Osteocyte (in vitro differentiated cells): ENCODE measurements at regions not wholly inside any gene's neighbourhood (a gene's known extent, or its start where the extent isn't known, plus 50 kb on each side); places are given as distances from the start of the nearest gene placed in this dataset.
A peak's percentile ranks its signal among the peaks of the same experiment; 100 is the strongest.

Source experiments
- DNase-seq: peaks from one replicate; pipeline ENCODE4 v3.0.0; 2021; ENCODE audit warnings: mixed read lengths; ENCODE audit not compliant: unreplicated experiment; ENCODE audit errors: extremely low spot score
- H3K27ac Mint-ChIP-seq: one replicate; pipeline ENCODE4 v1.8.0; 2021; ENCODE audit warnings: mild to moderate bottlenecking, mixed read lengths; ENCODE audit not compliant: unreplicated experiment
- H3K27me3 Mint-ChIP-seq: one replicate; pipeline ENCODE4 v1.8.0; 2021; ENCODE audit warnings: mixed read lengths; ENCODE audit not compliant: unreplicated experiment
- H3K36me3 Mint-ChIP-seq: one replicate; pipeline ENCODE4 v1.8.0; 2021; ENCODE audit warnings: mixed read lengths; ENCODE audit not compliant: unreplicated experiment
- H3K4me1 Mint-ChIP-seq: one replicate; pipeline ENCODE4 v1.8.0; 2021; ENCODE audit warnings: mixed read lengths; ENCODE audit not compliant: unreplicated experiment
- H3K4me3 Mint-ChIP-seq: one replicate; pipeline ENCODE4 v1.8.0; 2021; ENCODE audit warnings: mild to moderate bottlenecking, moderate library complexity, mixed read lengths; ENCODE audit not compliant: unreplicated experiment
- H3K9me3 Mint-ChIP-seq: one replicate; pipeline ENCODE4 v1.8.0; 2021; ENCODE audit warnings: mixed read lengths; ENCODE audit not compliant: unreplicated experiment
- CTCF ChIP-seq: fragments of 200-600 bp; sonication (generic); IDR thresholded peaks from 2 replicates; pipeline ENCODE4 v1.5.0; 2021; ENCODE audit warnings: antibody characterized with exemption, mild to moderate bottlenecking, moderate library complexity

- DNase-seq: peak; percentile 70
- H3K4me3 Mint-ChIP-seq: no peak overlapping the region
- no peaks in the 10 kb centered on the region for H3K9me3 Mint-ChIP-seq
- peaks cover 12% of the 10 kb centered on the region for H3K4me1 Mint-ChIP-seq
- no peak for TF ChIP-seq CTCF
- no peak overlapping the region for H3K27ac Mint-ChIP-seq
- H3K27me3 Mint-ChIP-seq: peaks cover 19% of the 10 kb centered on the region
- no peaks in the 10 kb centered on the region for H3K36me3 Mint-ChIP-seq
Measured at GRCh38 chr6:166761801-166762200, 134.8 kb upstream of the RPS6KA2 start.

- H3K27ac Mint-ChIP-seq: no peak overlapping the region
- no peak overlapping the region for H3K4me3 Mint-ChIP-seq
- peaks cover 19% of the 10 kb centered on the region for H3K27me3 Mint-ChIP-seq
- H3K9me3 Mint-ChIP-seq: no peaks in the 10 kb centered on the region
- H3K36me3 Mint-ChIP-seq: no peaks in the 10 kb centered on the region
- peaks cover 12% of the 10 kb centered on the region for H3K4me1 Mint-ChIP-seq
- no peak for DNase-seq
- TF ChIP-seq CTCF: no peak
Measured at GRCh38 chr6:166760288-166760687, 133.2 kb upstream of the RPS6KA2 start.

- H3K36me3 Mint-ChIP-seq: no peaks in the 10 kb centered on the region
- no peak overlapping the region for H3K27ac Mint-ChIP-seq
- H3K4me3 Mint-ChIP-seq: peak overlapping the region; percentile 55
- H3K9me3 Mint-ChIP-seq: no peaks in the 10 kb centered on the region
- TF ChIP-seq CTCF: no peak
- peaks cover 14% of the 10 kb centered on the region for H3K4me1 Mint-ChIP-seq
- H3K27me3 Mint-ChIP-seq: peaks cover 19% of the 10 kb centered on the region
- no peak for DNase-seq
Measured at GRCh38 chr6:166758136-166758704, 131.2 kb upstream of the RPS6KA2 start.

GRCh38 chr6:166757232-166758135 lies 130.4 kb upstream of the RPS6KA2 start:
- no peak for DNase-seq
- Mint-ChIP-seq H3K9me3 (no peaks in the 10 kb centered on the region), H3K36me3 (no peaks in the 10 kb centered on the region), H3K27me3 (peaks cover 19% of the 10 kb centered on the region), H3K4me3 (peak overlapping the region; percentile 55), H3K27ac (peak overlapping the region; percentile 8), H3K4me1 (peaks cover 22% of the 10 kb centered on the region)
- TF ChIP-seq CTCF: no peak
